GM18867 (cell line): ENCODE measurements at regions not wholly inside any gene's neighbourhood (a gene's known extent, or its start where the extent isn't known, plus 50 kb on each side); places are given as distances from the start of the nearest gene placed in this dataset.
"Not testable (repeated sequence)": the region's sequence is repeated elsewhere in the genome, so short reads cannot be mapped to it uniquely, and the experiment has no call there.

Source experiments
- ATAC-seq: cut with Tn5 transposase; IDR thresholded peaks from one replicate; pipeline ENCODE4 v1.9.1; 2021; ENCODE audit warnings: mild to moderate bottlenecking, moderate library complexity; ENCODE audit not compliant: unreplicated experiment

- no peak for ATAC-seq
Observed at GRCh38 chrX:87924619-87925018, 407.0 kb downstream of the KLHL4 start.

GRCh38 chrX:87941841-87942240 lies 424.2 kb downstream of the KLHL4 start:
- no peak for ATAC-seq

DNA sequence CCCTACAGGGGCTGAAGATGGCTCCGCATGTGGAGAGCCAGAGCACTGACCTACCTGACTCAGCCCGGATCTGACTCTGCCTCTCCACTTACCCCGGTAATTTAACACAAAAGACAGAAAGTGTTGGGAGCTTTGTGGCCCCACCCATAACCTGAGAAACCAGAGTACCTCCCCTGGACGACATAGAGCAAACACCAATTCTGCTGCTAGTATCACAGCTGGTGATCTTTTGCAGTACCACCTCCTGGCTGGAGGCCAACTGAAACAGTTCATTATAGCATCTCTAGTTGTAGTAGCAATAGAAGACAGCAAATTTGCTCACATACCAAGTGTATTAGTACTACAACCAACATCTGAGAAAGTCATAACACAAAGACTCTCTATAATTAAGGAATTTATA lies 443.9 kb downstream of the KLHL4 start:
- no peak for ATAC-seq

- ATAC-seq: no peak
Observed at GRCh38 chrX:87968118-87968517, 450.5 kb downstream of the KLHL4 start.

- ATAC-seq: not testable (repeated sequence)
Observed at GRCh38 chrX:87972121-87972520, 454.5 kb downstream of the KLHL4 start.

- ATAC-seq: no peak
Observed at GRCh38 chrX:87975365-87975764, 457.8 kb downstream of the KLHL4 start.

DNA sequence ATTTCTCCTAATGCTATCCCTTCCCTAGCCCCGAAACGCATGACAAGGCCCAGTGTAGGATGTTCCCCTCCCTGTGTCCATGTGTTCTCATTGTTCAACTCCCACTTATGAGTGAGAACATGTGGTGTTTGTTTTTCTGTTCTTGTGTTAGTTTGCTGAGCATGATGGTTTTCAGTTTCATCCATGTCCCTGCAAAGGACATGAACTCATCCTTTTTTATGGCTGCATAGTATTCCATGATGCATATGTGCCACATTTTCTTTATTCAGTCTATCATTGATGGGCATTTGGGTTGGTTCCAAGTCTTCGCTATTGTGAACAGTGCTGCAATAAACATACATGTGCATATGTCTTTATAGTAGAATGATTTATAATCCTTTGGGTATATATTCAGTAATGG lies 490.3 kb downstream of the KLHL4 start:
- ATAC-seq: not testable (repeated sequence)

DNA sequence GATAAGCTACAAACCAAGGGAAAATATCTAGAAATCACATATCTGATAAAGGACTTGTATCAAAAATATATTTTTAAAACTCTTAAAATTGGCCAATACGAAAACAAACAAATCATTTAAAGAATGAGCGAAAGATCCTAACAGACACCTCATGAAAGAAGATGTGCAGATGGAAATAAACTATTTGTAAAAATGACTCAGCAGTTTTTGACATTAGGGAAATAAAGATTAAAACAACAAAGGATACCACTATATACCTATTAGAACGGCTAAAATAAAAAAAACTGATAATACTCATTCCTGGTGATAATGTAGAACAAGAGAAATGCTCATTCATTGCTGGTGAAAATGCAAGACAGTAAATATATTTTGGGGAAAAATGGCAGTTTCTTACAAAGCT lies 506.4 kb downstream of the KLHL4 start:
- no peak for ATAC-seq

GRCh38 chrX:88072339-88073030 lies 554.9 kb downstream of the KLHL4 start:
- no peak for ATAC-seq

DNA sequence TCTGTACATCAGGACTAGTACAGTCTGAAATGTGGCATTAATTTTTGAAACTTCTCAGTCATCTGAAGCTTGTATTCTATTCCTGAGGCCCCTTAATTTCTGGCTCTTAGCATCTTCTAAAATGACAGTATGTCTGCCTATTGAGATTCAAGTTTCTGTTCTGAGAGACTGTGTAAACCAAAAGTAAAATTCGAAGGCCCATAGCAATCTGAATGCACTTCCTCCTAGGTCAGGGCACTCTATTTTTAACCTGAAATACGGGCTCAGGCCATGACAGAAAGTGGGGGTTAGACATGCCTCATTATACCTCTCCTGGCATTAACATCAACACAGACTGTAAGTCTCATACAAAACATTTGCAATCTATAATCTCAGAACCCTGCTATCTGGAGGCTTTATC lies 584.4 kb downstream of the KLHL4 start:
- no peak for ATAC-seq

DNA sequence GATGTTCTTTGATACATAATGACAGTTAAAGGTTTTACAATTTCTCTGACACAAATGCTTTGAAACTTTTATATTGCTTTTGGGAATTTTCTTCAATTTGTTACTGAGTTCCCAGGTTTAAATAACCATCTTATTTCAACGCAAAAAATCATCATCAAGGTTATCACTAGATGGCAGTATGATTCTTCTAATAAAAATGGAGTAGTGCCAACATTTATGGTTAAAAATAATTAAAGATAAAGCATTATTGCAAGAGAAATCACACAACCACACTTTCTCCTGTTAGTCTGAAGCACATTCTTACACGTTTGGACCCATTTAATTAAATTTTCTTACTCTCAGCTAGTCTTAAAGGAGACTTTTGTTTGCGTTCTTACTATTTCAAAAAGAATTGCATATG lies 611.3 kb upstream of the CPXCR1 start:
- no peak for ATAC-seq

- no peak for ATAC-seq
Observed at GRCh38 chrX:88136328-88136727, 610.7 kb upstream of the CPXCR1 start.

DNA sequence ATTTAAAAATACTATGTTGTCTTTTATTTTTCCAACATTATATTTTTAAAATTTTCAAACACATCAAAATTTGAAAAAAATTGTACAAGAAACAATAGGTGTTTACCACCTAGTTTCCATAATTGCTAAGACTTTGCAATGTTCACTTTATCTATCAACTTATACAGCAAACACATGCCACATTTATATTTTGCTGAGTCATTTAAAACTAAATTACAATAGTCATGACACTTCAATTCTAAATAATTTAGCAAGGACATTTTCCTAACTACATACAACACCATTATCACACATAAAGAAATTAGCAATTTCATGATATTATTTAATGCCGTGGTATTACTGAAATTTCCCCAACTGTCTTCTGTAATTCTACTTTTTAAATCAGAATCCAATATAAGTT lies 600.4 kb upstream of the CPXCR1 start:
- no peak for ATAC-seq

GRCh38 chrX:88170553-88170952 lies 576.5 kb upstream of the CPXCR1 start:
- no peak for ATAC-seq

- not testable (repeated sequence) for ATAC-seq
Observed at GRCh38 chrX:88173932-88174440, 573.0 kb upstream of the CPXCR1 start.

GRCh38 chrX:88202149-88202548 lies 544.9 kb upstream of the CPXCR1 start:
- no peak for ATAC-seq

DNA sequence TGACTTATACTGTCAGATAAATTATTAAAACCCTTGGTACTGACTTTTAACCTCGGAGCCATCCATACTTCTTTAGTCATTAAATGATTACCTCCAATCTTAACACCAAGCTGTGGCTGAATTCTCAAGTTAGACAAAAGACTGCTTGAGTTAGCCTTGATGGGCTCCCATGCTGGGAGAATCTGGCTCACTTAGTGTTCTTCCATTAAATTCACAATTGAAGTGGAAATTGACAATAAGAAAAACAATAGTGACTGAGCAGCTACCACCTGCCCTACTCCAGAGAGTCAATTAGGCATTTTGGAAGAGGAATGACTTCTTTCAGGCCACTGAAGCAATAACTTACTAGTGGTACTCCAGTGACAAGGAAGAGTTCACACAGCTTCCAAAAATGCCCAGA lies 503.0 kb upstream of the CPXCR1 start:
- ATAC-seq: no peak

DNA sequence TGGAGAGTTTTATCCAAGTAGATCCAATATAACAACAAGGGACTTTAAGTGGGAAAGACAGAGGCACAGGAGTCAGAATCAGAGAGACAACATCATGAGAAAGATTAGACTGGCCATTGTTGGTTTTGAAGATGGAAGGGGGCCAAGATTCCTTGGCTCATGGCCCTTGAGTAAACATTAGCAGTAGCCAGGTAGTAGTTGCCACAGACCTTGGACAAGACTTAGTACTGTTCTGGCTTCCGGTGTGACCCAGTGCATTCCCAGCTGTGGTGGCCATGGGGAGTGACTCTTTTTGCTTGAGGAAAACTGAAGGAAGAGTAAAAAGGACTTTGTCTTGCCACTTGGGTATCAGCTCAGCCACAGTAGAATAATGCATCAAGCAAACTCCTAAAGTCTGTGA lies 462.2 kb upstream of the CPXCR1 start:
- no peak for ATAC-seq

DNA sequence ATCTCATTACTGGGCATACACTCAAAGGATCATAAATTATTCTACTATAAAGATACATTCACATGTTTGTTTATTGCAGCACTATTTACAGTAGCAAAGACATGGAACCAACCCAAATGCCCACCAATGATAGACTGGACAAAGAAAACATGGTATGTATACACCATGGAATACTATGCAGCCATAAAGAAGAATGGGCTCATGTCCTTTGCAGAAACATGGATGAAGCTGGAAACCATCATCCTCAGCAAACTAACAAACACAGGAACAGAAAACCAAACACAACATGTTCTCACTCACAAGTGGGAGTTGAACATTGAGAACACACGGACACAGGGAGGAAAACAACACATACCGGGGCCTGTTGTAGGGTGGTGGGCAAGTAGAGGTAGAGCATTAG lies 433.1 kb upstream of the CPXCR1 start:
- not testable (repeated sequence) for ATAC-seq

DNA sequence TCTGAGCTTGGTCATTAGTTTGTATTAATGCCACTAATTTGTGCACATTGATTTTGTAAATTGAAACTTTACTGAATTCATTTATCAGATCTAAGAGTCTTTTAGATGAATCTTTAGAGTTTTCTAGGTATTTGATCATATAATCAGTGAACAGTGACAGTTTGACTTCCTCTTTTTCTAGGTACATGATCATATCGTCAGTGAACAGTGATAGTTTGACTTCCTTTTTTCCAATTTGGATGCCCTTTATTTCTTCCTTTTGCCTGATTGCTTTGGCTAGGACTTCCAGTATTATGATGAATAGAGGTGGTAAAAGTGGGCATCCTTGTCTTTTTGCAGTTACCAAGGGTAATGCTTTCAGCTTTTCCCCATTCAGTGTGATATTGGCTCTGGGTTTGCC lies 421.4 kb upstream of the CPXCR1 start:
- ATAC-seq: no peak

DNA sequence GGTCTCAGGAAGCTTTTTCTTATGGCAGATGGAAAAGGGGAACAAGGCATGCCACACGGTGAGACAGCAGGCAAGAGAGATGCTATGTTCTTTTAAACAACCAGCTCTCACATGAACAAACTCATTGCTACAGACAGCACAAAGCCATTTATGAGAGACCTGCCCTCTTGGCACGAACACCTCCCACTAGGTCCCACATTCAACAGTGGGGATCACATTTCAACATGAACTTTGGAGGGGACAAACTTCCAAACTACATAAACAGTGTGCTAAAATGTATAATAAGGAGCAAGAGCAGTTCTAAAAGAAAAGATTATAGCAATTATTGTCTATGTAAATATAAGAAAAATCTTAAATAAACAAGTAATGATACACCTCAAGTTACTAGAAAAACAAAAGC lies 391.8 kb upstream of the CPXCR1 start:
- no peak for ATAC-seq

DNA sequence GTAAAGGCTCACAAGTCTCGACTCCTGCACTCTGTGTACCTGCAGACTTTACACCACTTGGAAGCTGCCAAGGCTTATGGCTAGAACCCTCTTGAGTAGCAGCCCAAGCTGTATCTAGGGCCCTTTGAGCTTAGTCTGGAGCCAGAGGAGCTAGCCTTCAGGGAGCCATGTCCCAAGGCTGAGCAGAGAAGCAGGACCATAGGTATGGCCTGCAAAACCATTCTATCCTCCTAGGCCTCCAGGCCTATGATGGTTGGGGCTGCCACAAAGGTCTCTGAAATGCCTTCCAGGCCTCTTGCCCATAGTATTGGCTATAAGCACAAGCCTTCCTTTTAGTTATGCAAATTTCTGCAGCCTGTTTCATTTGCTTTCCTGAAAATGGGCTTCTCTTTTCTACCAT lies 380.7 kb upstream of the CPXCR1 start:
- ATAC-seq: no peak

- ATAC-seq: no peak
Observed at GRCh38 chrX:88378406-88378805, 368.6 kb upstream of the CPXCR1 start.
